Mononuclear cell (primary cell): ENCODE measurements at regions not wholly inside any gene's neighbourhood (a gene's known extent, or its start where the extent isn't known, plus 50 kb on each side); places are given as distances from the start of the nearest gene placed in this dataset.

Source experiments
- H3K27me3 ChIP-seq: 2 replicates; pipeline ENCODE4 v1.6.0; 2011; ENCODE audit warnings: low read length, control low read depth; ENCODE audit not compliant: insufficient read depth
- H3K4me1 ChIP-seq: 2 replicates; pipeline ENCODE4 v1.5.1; 2011; ENCODE audit warnings: mild to moderate bottlenecking, low read length, control low read depth; ENCODE audit not compliant: insufficient read depth
- H3K4me3 ChIP-seq: 2 replicates; pipeline ENCODE4 v1.5.1; 2011; ENCODE audit warnings: mild to moderate bottlenecking, low read length, moderate library complexity
- H3K9me3 ChIP-seq: 2 replicates; pipeline ENCODE4 v1.5.1; 2011; ENCODE audit warnings: low read depth, mild to moderate bottlenecking, control low read depth, low read length

- Histone ChIP-seq H3K27me3 (no peaks in the 10 kb centered on the region), H3K4me1 (no peaks in the 10 kb centered on the region), H3K4me3 (no peak overlapping the region), H3K9me3 (no peaks in the 10 kb centered on the region)
Observed at GRCh38 chr2:7479603-7480002, 562.4 kb downstream of the RNF144A start.

DNA sequence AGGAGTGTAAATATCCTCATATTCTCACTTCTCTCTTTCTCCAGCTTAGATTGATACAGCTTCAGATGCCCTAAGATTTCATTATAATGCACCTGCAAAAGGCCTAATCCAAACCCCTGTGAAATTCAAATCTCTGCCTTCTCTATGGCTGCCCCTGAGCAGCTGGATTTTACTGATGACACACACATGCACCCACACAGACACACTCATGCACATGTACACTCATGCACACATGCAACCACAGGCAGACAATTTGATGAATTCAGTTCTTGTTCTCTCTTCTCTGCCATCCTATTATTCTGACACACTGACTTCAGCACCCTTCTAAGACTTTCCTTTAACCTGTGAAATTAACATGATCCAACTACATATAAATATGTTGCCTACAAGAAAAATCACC is 563.2 kb downstream of the RNF144A start:
- Histone ChIP-seq H3K9me3 (no peaks in the 10 kb centered on the region), H3K27me3 (no peaks in the 10 kb centered on the region), H3K4me3 (no peak overlapping the region)

DNA sequence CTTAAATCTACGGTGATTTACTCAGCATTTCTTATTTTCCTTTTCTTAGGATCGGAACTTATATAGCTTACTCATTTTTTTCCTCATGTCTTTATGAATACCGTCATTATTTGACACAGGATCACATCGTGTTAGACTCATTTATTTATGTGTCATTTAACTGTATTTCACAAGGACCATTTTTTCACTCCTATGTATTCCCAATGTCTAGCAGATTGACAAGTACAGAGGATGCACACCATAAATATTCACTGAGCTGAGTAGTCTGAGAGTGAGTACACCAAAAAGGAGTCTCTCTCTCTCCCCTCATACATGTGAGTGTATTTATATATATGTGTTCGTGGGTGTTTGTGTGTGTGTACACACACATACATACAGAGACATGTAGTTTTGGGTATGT is 573.5 kb downstream of the RNF144A start:
- no peaks in the 10 kb centered on the region for H3K27me3 ChIP-seq
- no peaks in the 10 kb centered on the region for H3K4me1 ChIP-seq
- no peak overlapping the region for H3K4me3 ChIP-seq
- peaks cover 12% of the 10 kb centered on the region for H3K9me3 ChIP-seq

More for the DNA sequence above, 563.2 kb downstream of the RNF144A start:
- H3K4me1 ChIP-seq = no peaks in the 10 kb centered on the region

DNA sequence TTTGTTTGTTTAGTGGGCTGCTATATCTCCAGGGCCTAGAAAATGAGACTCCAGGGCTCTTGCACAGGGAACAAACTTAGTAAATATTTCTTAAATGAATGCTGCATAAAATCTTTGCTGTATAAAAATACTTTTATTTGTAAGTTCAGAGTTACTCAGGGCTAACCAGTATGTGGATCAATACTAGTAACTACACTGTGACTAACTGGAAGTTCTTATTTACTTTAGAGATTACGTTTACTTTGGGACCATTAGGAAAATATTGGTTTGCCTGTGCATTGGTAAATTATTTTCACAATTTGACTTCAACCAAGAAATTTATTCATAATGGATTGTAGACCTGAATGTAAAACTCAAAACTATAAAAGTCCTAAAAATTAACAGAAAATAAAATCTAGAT is 575.5 kb downstream of the RNF144A start:
- Histone ChIP-seq H3K27me3 (no peaks in the 10 kb centered on the region), H3K4me3 (no peak overlapping the region), H3K4me1 (no peaks in the 10 kb centered on the region), H3K9me3 (peaks cover 12% of the 10 kb centered on the region)

- peaks cover 12% of the 10 kb centered on the region for H3K9me3 ChIP-seq
- no peaks in the 10 kb centered on the region for H3K27me3 ChIP-seq
- no peak overlapping the region for H3K4me3 ChIP-seq
- no peaks in the 10 kb centered on the region for H3K4me1 ChIP-seq
Observed at GRCh38 chr2:7497178-7497577, 580.0 kb downstream of the RNF144A start.

DNA sequence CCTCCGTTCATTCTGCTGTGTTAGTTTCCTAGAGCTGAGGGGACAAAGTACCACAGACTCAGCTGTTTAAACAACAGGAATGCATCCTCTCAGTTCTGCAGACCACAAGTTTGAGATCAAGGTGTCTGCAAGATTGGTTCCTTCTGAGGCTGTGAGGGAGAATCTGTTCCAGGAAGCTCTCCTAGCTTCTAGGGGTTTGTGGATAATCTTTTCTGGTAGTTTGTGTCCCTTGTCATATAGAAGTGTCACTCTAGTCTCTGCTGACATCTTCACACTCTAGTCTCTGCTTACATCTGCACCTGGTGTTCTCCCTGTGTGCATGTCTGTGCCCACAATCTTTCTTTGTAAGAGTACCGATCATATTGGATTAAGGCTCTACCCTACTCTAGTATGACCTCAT is 581.8 kb downstream of the RNF144A start:
- no peaks in the 10 kb centered on the region for H3K27me3 ChIP-seq
- H3K4me1 ChIP-seq = no peaks in the 10 kb centered on the region
- H3K4me3 ChIP-seq = no peak overlapping the region
- peaks cover 6% of the 10 kb centered on the region for H3K9me3 ChIP-seq

DNA sequence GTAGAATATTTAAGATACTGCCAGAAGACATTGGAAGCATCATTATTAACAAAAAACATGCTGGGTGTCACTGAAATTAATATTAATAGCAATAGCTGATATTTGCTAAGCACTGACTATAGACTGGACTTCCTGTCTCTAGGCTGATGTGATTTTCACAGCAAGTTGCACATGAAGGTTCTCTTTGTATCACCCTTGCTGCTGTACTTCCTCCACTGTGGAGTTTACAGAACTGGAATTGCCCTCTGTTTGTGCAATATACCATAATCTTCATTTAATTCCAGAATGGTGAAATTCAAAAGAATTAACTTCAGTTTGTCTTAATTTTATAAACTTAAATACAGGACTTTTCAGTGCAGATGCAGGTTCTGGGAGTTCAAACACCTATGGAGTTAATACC is 585.1 kb downstream of the RNF144A start:
- Histone ChIP-seq H3K9me3 (no peaks in the 10 kb centered on the region), H3K4me1 (no peaks in the 10 kb centered on the region), H3K4me3 (no peak overlapping the region), H3K27me3 (no peaks in the 10 kb centered on the region)

GRCh38 chr2:7508296-7508943 is 591.2 kb downstream of the RNF144A start:
- no peaks in the 10 kb centered on the region for H3K27me3 ChIP-seq
- no peaks in the 10 kb centered on the region for H3K4me1 ChIP-seq
- H3K4me3 ChIP-seq = no peak overlapping the region
- H3K9me3 ChIP-seq = no peaks in the 10 kb centered on the region

DNA sequence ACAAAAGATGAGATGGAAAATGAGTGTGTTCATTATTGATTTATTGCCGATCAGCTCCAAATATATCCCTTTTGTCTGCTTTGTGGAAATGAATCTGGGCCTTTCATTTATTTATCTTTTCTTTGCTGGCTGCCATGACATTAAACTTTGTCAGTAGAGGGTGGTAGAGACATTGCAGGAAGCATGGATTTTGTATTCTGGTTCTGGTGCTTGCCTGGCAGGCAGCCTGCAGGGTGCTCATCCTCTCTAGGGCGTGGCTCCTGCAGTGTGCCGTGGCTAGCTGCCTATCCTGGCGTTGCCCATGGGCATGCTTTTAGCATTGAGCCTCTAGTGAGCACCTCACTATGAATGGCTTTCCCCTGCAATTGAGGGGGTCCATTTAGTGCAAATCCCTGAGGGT is 593.1 kb downstream of the RNF144A start:
- Histone ChIP-seq H3K9me3 (no peaks in the 10 kb centered on the region), H3K4me1 (no peaks in the 10 kb centered on the region), H3K27me3 (no peaks in the 10 kb centered on the region), H3K4me3 (no peak overlapping the region)

DNA sequence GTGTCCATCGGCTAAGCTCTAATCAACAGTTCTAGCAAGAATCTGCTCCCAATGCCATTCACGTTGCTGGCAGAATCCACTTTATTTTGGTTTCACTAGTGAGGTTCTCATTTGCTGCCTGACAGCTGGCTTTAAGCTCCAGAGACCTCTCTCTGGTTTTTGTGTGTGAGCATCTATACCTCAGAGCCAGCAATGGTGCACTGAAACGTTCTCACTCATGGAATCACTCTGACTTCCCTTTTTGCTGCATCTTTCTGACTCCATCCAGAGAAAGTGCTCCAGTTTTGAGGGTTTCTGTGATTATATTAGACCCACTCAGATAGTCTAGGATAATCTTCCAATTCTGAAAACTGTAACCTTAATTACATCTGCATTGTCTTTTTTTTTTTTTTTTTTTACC is 596.6 kb downstream of the RNF144A start:
- peaks cover 3% of the 10 kb centered on the region for H3K4me1 ChIP-seq
- no peaks in the 10 kb centered on the region for H3K9me3 ChIP-seq
- no peaks in the 10 kb centered on the region for H3K27me3 ChIP-seq
- H3K4me3 ChIP-seq = no peak overlapping the region

GRCh38 chr2:7515327-7515726 is 598.1 kb downstream of the RNF144A start:
- Histone ChIP-seq H3K27me3 (no peaks in the 10 kb centered on the region), H3K4me3 (no peak overlapping the region), H3K4me1 (peaks cover 3% of the 10 kb centered on the region), H3K9me3 (no peaks in the 10 kb centered on the region)

DNA sequence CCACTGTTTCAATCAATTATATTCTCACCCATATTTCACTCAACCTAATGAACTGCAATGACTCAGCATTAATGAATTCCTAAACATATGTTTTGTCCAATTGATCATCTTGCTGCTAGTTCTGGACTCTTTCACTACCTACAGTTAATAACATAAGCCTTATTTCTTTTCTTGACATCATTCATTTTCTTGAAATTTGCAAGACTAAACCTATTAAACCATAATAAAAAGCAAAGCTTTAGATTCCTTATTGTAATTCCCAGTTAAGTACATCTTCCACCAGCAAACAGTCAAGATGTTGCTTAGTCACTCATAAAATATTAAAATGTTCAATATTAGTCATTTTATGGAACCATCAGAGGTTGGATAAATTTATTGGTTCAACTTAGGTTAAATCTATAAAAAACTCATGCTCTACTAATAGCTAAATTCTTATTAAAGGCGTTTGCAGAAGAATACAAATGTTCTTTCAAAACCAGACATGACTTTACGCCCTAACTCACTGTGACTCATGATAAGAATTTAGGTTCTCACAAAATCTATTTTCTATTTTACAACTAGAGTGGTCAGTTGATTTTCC is 599.4 kb downstream of the RNF144A start:
- Histone ChIP-seq H3K4me1 (peaks cover 3% of the 10 kb centered on the region), H3K9me3 (no peaks in the 10 kb centered on the region), H3K4me3 (no peak overlapping the region), H3K27me3 (no peaks in the 10 kb centered on the region)

DNA sequence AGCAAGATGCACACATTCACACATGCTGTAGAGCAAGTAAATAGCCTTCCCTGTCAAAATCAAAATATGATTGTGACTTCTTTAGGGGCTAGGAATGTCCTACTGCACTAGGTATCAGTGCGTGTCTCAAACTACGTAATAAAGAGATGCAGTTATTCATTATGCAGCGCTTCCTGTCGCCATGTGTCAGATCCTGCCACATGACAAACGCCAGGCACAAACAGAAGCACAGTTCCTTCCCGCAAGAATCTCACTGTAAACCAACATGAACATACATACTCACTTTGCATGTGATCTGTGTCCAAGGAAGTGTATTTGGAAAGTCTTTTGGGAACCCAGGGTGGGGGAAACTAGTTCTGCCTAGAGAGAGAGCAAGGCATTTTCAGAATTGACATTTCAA is 599.9 kb downstream of the RNF144A start:
- Histone ChIP-seq H3K4me3 (no peak overlapping the region), H3K27me3 (no peaks in the 10 kb centered on the region), H3K4me1 (peaks cover 3% of the 10 kb centered on the region), H3K9me3 (no peaks in the 10 kb centered on the region)

- Histone ChIP-seq H3K27me3 (no peaks in the 10 kb centered on the region), H3K4me3 (no peak overlapping the region), H3K9me3 (no peaks in the 10 kb centered on the region), H3K4me1 (peaks cover 3% of the 10 kb centered on the region)
Observed at GRCh38 chr2:7517851-7518250, 600.6 kb downstream of the RNF144A start.

DNA sequence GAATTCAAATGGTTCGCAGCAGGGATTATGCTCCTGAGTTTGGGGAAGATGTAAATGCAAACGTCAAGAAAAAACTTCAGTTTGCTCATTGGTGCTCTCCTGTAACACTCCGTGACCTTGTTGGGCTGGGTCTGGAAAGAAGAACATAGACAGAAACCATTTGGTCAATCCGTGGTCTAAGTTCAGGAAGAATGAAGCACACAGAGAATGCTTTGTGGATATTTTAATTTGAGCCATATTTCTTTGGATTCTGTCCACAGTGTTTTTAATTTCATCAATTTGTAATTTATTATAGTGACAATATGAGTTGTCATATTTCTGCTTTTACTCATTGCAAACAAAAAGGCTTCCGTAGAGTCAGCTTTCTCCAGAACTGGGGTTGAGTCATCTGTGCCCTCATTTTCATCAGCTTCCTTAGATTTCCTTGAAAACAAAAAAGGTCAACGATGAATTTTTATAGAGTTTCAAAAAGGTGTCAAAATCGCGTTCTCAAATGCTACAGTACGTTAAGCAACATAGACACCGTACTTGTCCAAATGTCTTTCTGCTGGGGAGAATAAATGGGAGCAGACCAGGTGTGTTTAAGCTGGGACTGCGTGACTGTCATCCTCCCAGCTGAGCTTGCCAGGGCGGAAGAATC is 606.4 kb downstream of the RNF144A start:
- no peak overlapping the region for H3K4me3 ChIP-seq
- no peaks in the 10 kb centered on the region for H3K4me1 ChIP-seq
- no peaks in the 10 kb centered on the region for H3K9me3 ChIP-seq
- H3K27me3 ChIP-seq = no peaks in the 10 kb centered on the region

- H3K9me3 ChIP-seq = no peaks in the 10 kb centered on the region
- H3K4me3 ChIP-seq = no peak overlapping the region
- no peaks in the 10 kb centered on the region for H3K27me3 ChIP-seq
- H3K4me1 ChIP-seq = no peaks in the 10 kb centered on the region
Observed at GRCh38 chr2:7524195-7524594, 607.0 kb downstream of the RNF144A start.
